Mucosa of gallbladder (tissue), 1 donor: ENCODE measurements at regions not wholly inside any gene's neighbourhood (a gene's known extent, or its start where the extent isn't known, plus 50 kb on each side); places are given as distances from the start of the nearest gene placed in this dataset.

Source experiments
- DNase-seq: peaks from one replicate; pipeline ENCODE4 v3.0.0-alpha.2; 2020; ENCODE audit warnings: low spot score
- donor health status: DM: no; HTN: no; CAD: no.

GRCh38 chr2:200253639-200254038 lies 52.9 kb upstream of the SPATS2L start:
- no peak for DNase-seq

GRCh38 chr2:200254773-200255172 lies 51.7 kb upstream of the SPATS2L start:
- no peak for DNase-seq

GRCh38 chr2:200255549-200255948 lies 50.9 kb upstream of the SPATS2L start:
- no peak for DNase-seq
